Osteocyte (in vitro differentiated cells): ENCODE measurements at regions not wholly inside any gene's neighbourhood (a gene's known extent, or its start where the extent isn't known, plus 50 kb on each side); places are given as distances from the start of the nearest gene placed in this dataset.
"Not testable (repeated sequence)": the region's sequence is repeated elsewhere in the genome, so short reads cannot be mapped to it uniquely, and the experiment has no call there.

ENCODE experiments used
- DNase-seq: peaks from one replicate; pipeline ENCODE4 v3.0.0; 2021; ENCODE audit warnings: mixed read lengths; ENCODE audit not compliant: unreplicated experiment; ENCODE audit errors: extremely low spot score
- H3K27ac Mint-ChIP-seq: one replicate; pipeline ENCODE4 v1.8.0; 2021; ENCODE audit warnings: mild to moderate bottlenecking, mixed read lengths; ENCODE audit not compliant: unreplicated experiment
- H3K27me3 Mint-ChIP-seq: one replicate; pipeline ENCODE4 v1.8.0; 2021; ENCODE audit warnings: mixed read lengths; ENCODE audit not compliant: unreplicated experiment
- H3K36me3 Mint-ChIP-seq: one replicate; pipeline ENCODE4 v1.8.0; 2021; ENCODE audit warnings: mixed read lengths; ENCODE audit not compliant: unreplicated experiment
- H3K4me1 Mint-ChIP-seq: one replicate; pipeline ENCODE4 v1.8.0; 2021; ENCODE audit warnings: mixed read lengths; ENCODE audit not compliant: unreplicated experiment
- H3K4me3 Mint-ChIP-seq: one replicate; pipeline ENCODE4 v1.8.0; 2021; ENCODE audit warnings: mild to moderate bottlenecking, moderate library complexity, mixed read lengths; ENCODE audit not compliant: unreplicated experiment
- H3K9me3 Mint-ChIP-seq: one replicate; pipeline ENCODE4 v1.8.0; 2021; ENCODE audit warnings: mixed read lengths; ENCODE audit not compliant: unreplicated experiment
- TF ChIP-seq, protein P1 (sequence below): fragments of 200-600 bp; sonication (generic); IDR thresholded peaks from 2 replicates; pipeline ENCODE4 v1.5.0; 2021; ENCODE audit warnings: antibody characterized with exemption, mild to moderate bottlenecking, moderate library complexity

DNA sequence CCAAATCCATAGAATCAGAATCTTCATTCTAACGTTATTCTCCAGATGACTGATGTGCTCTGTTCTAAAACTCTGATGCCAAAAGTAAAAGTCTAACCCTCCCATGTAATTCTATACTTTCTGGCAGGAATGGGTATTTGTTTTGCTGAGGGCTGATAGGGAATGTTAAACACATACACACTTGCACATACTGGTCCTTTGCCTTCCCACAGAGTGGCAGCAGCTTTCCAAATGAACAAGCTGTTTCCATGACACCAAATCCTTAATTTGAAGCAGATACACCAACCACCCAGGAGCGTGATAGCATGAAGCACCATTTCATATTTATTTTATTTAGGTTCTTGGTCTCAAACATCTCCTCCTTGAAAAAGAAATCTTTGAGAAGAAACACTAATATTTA is 155.5 kb upstream of the PRDX4 start:
- H3K4me1 Mint-ChIP-seq = no peaks in the 10 kb centered on the region
- no peak for DNase-seq
- peaks cover 14% of the 10 kb centered on the region for H3K27me3 Mint-ChIP-seq
- no peaks in the 10 kb centered on the region for H3K36me3 Mint-ChIP-seq
- H3K9me3 Mint-ChIP-seq = no peaks in the 10 kb centered on the region
- TF ChIP-seq, protein P1, sequence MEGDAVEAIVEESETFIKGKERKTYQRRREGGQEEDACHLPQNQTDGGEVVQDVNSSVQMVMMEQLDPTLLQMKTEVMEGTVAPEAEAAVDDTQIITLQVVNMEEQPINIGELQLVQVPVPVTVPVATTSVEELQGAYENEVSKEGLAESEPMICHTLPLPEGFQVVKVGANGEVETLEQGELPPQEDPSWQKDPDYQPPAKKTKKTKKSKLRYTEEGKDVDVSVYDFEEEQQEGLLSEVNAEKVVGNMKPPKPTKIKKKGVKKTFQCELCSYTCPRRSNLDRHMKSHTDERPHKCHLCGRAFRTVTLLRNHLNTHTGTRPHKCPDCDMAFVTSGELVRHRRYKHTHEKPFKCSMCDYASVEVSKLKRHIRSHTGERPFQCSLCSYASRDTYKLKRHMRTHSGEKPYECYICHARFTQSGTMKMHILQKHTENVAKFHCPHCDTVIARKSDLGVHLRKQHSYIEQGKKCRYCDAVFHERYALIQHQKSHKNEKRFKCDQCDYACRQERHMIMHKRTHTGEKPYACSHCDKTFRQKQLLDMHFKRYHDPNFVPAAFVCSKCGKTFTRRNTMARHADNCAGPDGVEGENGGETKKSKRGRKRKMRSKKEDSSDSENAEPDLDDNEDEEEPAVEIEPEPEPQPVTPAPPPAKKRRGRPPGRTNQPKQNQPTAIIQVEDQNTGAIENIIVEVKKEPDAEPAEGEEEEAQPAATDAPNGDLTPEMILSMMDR = no peak
- no peak overlapping the region for H3K27ac Mint-ChIP-seq
- no peak overlapping the region for H3K4me3 Mint-ChIP-seq

DNA sequence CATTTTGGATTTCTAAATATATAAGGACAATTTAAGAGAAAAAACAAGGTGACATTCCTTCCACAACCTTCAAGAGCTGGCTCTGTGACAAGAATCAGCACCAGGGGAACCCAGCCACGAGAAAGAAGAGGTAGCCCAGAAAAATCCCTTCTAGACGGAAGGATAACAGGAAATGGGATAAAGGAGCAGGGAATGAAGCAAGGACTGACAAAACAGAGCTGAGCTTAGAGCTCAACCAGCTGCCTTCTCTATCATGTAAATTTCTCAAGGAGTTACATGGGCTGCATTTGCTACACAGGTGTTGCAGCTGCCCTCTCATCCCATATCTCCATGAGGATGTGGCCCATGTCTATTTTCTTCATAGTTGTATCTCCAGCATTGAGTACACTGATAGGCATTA is 154.2 kb upstream of the PRDX4 start:
- no peak for DNase-seq
- Mint-ChIP-seq H3K4me3 (no peak overlapping the region), H3K4me1 (no peaks in the 10 kb centered on the region), H3K27ac (no peak overlapping the region), H3K36me3 (no peaks in the 10 kb centered on the region), H3K27me3 (peaks cover 14% of the 10 kb centered on the region), H3K9me3 (no peaks in the 10 kb centered on the region)
- TF ChIP-seq, protein P1 = no peak

DNA sequence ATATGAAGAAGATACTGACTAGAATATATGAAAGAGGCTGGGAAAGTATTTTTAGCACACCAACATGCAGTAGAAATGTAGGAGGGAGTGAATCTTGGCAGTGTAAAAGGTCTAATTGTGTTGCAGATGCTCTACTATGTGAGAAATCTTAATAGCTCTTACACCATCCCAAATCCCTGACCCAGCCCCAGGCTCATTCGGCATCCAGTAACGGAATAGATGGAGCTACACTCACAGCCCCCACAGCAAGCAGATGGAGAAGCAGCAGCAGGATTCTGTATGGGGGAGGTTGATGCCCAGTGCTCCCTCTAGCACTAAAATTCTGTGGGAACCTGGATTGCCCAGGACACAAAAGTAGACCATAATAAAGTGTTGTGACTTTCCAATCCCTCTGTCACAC is 153.2 kb upstream of the PRDX4 start:
- H3K27ac Mint-ChIP-seq = no peak overlapping the region
- H3K4me3 Mint-ChIP-seq = no peak overlapping the region

GRCh38 chrX:23515028-23515427 is 152.3 kb upstream of the PRDX4 start:
- Mint-ChIP-seq H3K36me3 (no peaks in the 10 kb centered on the region), H3K9me3 (no peaks in the 10 kb centered on the region), H3K4me1 (no peaks in the 10 kb centered on the region), H3K27me3 (peaks cover 14% of the 10 kb centered on the region), H3K4me3 (no peak overlapping the region), H3K27ac (no peak overlapping the region)
- no peak for DNase-seq
- TF ChIP-seq, protein P1 = no peak

More for the DNA sequence above, 153.2 kb upstream of the PRDX4 start:
- Mint-ChIP-seq H3K9me3 (no peaks in the 10 kb centered on the region), H3K4me1 (no peaks in the 10 kb centered on the region), H3K27me3 (peaks cover 14% of the 10 kb centered on the region), H3K36me3 (no peaks in the 10 kb centered on the region)
- no peak for DNase-seq
- TF ChIP-seq, protein P1 = no peak

DNA sequence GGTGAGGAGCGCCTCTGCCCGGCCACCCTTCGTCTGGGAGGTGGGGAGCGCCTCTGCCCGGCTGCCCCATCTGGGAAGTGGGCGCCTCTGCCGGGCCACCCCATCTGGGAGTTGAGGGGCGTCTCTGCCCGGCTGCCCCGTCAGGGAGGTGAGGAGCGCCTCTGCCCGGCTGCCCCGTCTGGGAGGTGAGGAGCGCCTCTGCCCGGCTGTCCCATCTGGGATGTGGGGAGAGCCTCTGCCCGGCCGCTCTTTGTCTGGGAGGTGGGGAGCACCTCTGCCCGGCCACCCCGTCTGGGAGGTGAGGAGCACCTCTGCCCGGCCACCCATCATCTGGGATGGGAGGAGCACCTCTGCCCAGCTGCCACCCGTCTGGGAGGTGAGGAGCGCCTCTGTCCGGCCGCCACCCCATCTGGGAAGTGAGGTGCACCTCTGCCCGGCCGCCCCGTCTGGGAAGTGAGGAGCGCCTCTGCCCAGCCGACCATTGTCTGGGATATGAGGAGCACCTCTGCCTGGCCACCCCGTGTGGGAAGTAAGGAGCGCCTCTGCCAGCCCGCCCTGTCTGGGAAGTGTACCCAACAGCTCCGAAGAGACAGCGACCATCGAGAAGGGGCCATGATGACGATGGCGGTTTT is 144.2 kb upstream of the PRDX4 start:
- H3K27me3 Mint-ChIP-seq, H3K27ac Mint-ChIP-seq, DNase-seq, H3K4me1 Mint-ChIP-seq, H3K9me3 Mint-ChIP-seq, H3K36me3 Mint-ChIP-seq, H3K4me3 Mint-ChIP-seq: not testable (repeated sequence)

- H3K4me1 Mint-ChIP-seq = no peaks in the 10 kb centered on the region
- DNase-seq = no peak
- no peaks in the 10 kb centered on the region for H3K36me3 Mint-ChIP-seq
- TF ChIP-seq, protein P1 = no peak
- H3K27me3 Mint-ChIP-seq = peaks cover 13% of the 10 kb centered on the region
- H3K27ac Mint-ChIP-seq = no peak overlapping the region
- H3K9me3 Mint-ChIP-seq = peaks cover 9% of the 10 kb centered on the region
- no peak overlapping the region for H3K4me3 Mint-ChIP-seq
These were observed 142.8 kb upstream of the PRDX4 start for GRCh38 chrX:23524467-23524866.
